ENCODE measurements at regions not wholly inside any gene's neighbourhood (a gene's known extent, or its start where the extent isn't known, plus 50 kb on each side); places are given as distances from the start of the nearest gene placed in this dataset.

DNA sequence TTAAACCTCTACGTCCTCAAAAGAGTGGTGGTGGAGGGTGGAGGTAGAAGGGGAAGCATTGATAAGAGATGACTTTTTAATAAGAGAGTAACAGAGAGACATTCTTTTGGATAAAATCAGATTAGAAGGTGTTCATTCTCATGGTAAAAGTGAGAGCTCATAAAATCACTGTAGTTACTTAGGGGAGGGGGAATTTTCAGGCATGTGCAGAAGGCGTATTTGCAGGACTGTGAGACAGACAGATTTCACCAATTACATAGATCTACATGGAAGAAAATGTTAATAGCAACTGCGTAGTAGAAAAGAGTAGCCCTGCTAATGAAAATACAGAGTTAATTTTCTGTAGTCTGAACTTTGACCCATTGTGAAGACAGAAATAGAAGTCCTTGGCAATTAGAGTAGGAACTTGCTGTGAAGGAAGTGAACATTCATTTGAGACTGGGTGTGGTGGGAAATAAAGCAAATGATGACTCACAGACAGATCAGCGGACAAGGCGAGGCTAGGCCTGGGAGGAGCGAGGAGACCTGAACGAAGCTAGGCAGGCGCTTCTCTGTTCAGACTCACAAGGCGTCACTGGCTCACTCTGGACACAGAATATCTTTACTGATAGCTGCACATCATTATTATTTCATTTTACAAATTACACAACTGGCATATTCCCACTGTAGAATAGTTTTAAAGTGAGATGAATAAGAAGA is 57.2 kb upstream of the FAM9C start:
- no peak overlapping the region for H3K4me3 ChIP-seq
- DNase-seq, result peak; percentile 79
- H3K9me3 ChIP-seq, result no peaks in the 10 kb centered on the region
- peak; percentile 87 for TF ChIP-seq EP300 (IDR thresholded peaks at IDR 0.05; ENCODE audit: low read depth)
- TF ChIP-seq, protein P1, sequence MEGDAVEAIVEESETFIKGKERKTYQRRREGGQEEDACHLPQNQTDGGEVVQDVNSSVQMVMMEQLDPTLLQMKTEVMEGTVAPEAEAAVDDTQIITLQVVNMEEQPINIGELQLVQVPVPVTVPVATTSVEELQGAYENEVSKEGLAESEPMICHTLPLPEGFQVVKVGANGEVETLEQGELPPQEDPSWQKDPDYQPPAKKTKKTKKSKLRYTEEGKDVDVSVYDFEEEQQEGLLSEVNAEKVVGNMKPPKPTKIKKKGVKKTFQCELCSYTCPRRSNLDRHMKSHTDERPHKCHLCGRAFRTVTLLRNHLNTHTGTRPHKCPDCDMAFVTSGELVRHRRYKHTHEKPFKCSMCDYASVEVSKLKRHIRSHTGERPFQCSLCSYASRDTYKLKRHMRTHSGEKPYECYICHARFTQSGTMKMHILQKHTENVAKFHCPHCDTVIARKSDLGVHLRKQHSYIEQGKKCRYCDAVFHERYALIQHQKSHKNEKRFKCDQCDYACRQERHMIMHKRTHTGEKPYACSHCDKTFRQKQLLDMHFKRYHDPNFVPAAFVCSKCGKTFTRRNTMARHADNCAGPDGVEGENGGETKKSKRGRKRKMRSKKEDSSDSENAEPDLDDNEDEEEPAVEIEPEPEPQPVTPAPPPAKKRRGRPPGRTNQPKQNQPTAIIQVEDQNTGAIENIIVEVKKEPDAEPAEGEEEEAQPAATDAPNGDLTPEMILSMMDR (IDR thresholded peaks at IDR 0.05), result no peak
- TF ChIP-seq POLR2A (IDR thresholded peaks at IDR 0.05), result peak; percentile 56
- peak; percentile 43 to 87 (median 76) for TF ChIP-seq POLR2AphosphoS5 (IDR thresholded peaks at IDR 0.05)
- WGBS, 2 donors (ENCODE audit: low coverage in 1 of 2), result 28 to 49% methylated on average over 2 to 9 of the region's 9 CpGs
- H3K27me3 ChIP-seq, result no peaks in the 10 kb centered on the region
- in situ Hi-C loops (cut with MboI; ENCODE audit: low pct_ligation_motif_present in 1 of 4, low pct_unique_long_range_greater_than_20kb in 1 of 4, low sequenced_read_pairs in 3 of 4), result loop anchor here in 1 of 4 donors (25.0 kb wide), 1 partner anchor 386 kb away; no protein-coding TSS in a partner anchor
- H3K27ac ChIP-seq, result peak overlapping the region; percentile 45 to 84 (median 66)
- intact Hi-C loops (cut with DNase I; ENCODE audit: low total_unique reads), result no loop called here
- H3K4me1 ChIP-seq, result peaks cover 6 to 31% (median 13%) of the 10 kb centered on the region in 4 donors
- no peaks in the 10 kb centered on the region for H3K36me3 ChIP-seq

DNA sequence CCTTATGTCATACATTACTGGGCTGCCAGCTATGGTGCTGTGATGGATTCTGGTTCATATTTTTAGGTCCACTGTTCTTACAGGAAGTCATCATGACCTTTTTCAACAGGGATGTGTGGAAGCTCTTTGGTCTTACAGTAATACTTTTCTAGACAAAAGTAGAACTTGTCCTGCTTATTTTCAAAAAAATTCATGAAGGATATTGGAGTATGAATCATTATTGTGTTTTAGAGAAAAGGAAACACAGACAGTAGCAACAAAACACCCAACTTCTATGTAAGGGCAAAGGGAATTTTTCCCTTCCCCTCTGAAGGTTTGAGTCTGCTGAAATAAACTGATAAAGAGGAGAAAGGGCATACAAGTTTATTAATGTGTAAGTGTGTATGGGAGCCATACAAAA is 54.7 kb upstream of the FAM9C start:
- in situ Hi-C loops (cut with MboI; ENCODE audit: low pct_ligation_motif_present in 1 of 4, low pct_unique_long_range_greater_than_20kb in 1 of 4, low sequenced_read_pairs in 3 of 4), result loop anchor here in 2 of 4 donors (10.0 to 25.0 kb wide), 3 partner anchors 112 to 388 kb away; partner anchors contain the start of gene TMSB4X (in 2 of the 2)
- H3K27me3 ChIP-seq, result no peaks in the 10 kb centered on the region
- H3K4me3 ChIP-seq, result no peak overlapping the region
- H3K4me1 ChIP-seq, result peaks cover 6 to 44% (median 18%) of the 10 kb centered on the region in 4 donors
- intact Hi-C loops (cut with DNase I; ENCODE audit: low total_unique reads), result loop anchor here (10.0 kb wide), 1 partner anchor 64 kb away; no protein-coding TSS in a partner anchor
- no peaks in the 10 kb centered on the region for H3K36me3 ChIP-seq
- no peaks in the 10 kb centered on the region for H3K9me3 ChIP-seq
- no peak for DNase-seq
- TF ChIP-seq POLR2A (IDR thresholded peaks at IDR 0.05) (no peak), EP300 (IDR thresholded peaks at IDR 0.05; ENCODE audit: low read depth) (no peak), POLR2AphosphoS5 (IDR thresholded peaks at IDR 0.05) (no peak)
- TF ChIP-seq, protein P1 (IDR thresholded peaks at IDR 0.05), result no peak
- H3K27ac ChIP-seq, result peak overlapping the region in 2 of 4 donors; percentile 47 to 84

DNA sequence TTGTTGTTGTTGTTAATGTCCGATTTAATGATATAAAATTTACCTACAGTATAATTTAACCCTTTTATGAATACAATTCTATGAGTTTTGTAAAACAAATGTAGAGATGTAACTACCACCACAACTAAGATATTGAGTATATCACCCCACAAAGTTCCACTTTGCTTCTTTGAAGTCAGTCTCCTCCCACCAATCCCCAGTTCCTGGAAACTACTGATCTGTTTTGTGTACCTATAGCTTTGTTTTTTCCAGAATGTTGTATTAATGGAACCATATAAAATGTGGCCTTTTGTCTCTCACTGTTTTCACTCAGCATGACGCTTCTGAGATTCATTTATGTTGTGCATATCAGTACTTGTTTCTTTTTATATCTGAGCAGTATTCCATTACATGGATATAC is 52.3 kb upstream of the FAM9C start:
- Histone ChIP-seq H3K4me1 (peaks cover 0 to 46% (median 16%) of the 10 kb centered on the region in 4 donors), H3K36me3 (no peaks in the 10 kb centered on the region), H3K27me3 (no peaks in the 10 kb centered on the region), H3K27ac (no peak overlapping the region), H3K4me3 (no peak overlapping the region), H3K9me3 (no peaks in the 10 kb centered on the region)
- in situ Hi-C loops (cut with MboI; ENCODE audit: low pct_ligation_motif_present in 1 of 4, low pct_unique_long_range_greater_than_20kb in 1 of 4, low sequenced_read_pairs in 3 of 4), result loop anchor here in 2 of 4 donors (10.0 to 25.0 kb wide), 3 partner anchors 109 to 391 kb away; partner anchors contain the start of gene TMSB4X (in 2 of the 2)
- intact Hi-C loops (cut with DNase I; ENCODE audit: low total_unique reads), result loop anchor here (10.0 kb wide), 1 partner anchor 62 kb away; no protein-coding TSS in a partner anchor
- DNase-seq, result no peak
- TF ChIP-seq, protein P1 (IDR thresholded peaks at IDR 0.05), result no peak
- TF ChIP-seq POLR2AphosphoS5 (IDR thresholded peaks at IDR 0.05) (no peak), EP300 (IDR thresholded peaks at IDR 0.05; ENCODE audit: low read depth) (no peak), POLR2A (IDR thresholded peaks at IDR 0.05) (no peak)
- WGBS, 2 donors (ENCODE audit: low coverage in 1 of 2), result 70 to 80% methylated on average over 2 of the region's 2 CpGs

DNA sequence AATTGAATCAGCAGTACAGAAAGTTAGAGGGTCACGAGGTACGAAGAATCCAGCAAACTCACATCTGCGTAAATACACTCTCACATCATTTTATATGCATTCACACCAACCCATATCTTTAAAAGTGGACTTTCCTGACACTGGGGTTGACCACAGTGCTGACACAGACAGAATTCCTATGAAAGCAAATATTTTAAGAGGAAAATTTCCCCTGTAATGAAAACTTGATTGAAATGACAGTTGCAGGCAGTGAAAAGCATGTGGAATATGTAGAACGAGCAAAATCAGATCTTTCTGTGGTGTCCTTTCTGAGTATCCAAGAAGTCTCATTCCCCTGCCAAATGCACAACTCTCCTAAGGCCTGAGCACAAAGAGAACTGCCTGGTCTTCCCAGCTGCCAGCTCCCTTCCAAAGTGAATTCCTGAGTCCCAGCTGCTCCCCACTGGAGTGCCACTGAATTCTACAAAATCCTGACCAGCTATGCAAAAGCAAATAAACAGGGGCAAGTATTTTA is 50.5 kb upstream of the FAM9C start:
- Histone ChIP-seq H3K27ac (peak overlapping the region; percentile 25 to 83 (median 47)), H3K36me3 (no peaks in the 10 kb centered on the region), H3K4me3 (no peak overlapping the region), H3K4me1 (peaks cover 0 to 37% (median 8%) of the 10 kb centered on the region in 4 donors), H3K27me3 (no peaks in the 10 kb centered on the region), H3K9me3 (no peaks in the 10 kb centered on the region)
- TF ChIP-seq, protein P1 (IDR thresholded peaks at IDR 0.05), result no peak
- no peak for TF ChIP-seq POLR2A (IDR thresholded peaks at IDR 0.05)
- TF ChIP-seq EP300 (IDR thresholded peaks at IDR 0.05; ENCODE audit: low read depth), result no peak
- TF ChIP-seq POLR2AphosphoS5 (IDR thresholded peaks at IDR 0.05), result no peak
- DNase-seq, result no peak
- 73 to 100% methylated on average over 3 to 4 of the region's 4 CpGs for WGBS, 2 donors (ENCODE audit: low coverage in 1 of 2)
- in situ Hi-C loops (cut with MboI; ENCODE audit: low pct_ligation_motif_present in 1 of 4, low pct_unique_long_range_greater_than_20kb in 1 of 4, low sequenced_read_pairs in 3 of 4), result loop anchor here in 2 of 4 donors (10.0 to 25.0 kb wide), 3 partner anchors 108 to 392 kb away; partner anchors contain the start of gene TMSB4X (in 2 of the 2)
- intact Hi-C loops (cut with DNase I; ENCODE audit: low total_unique reads), result loop anchor here (10.0 kb wide), 1 partner anchor 60 kb away; no protein-coding TSS in a partner anchor

Measured in transverse colon (tissue), 4 donors.